ENCODE measurements at regions not wholly inside any gene's neighbourhood (a gene's known extent, or its start where the extent isn't known, plus 50 kb on each side); places are given as distances from the start of the nearest gene placed in this dataset.

DNA sequence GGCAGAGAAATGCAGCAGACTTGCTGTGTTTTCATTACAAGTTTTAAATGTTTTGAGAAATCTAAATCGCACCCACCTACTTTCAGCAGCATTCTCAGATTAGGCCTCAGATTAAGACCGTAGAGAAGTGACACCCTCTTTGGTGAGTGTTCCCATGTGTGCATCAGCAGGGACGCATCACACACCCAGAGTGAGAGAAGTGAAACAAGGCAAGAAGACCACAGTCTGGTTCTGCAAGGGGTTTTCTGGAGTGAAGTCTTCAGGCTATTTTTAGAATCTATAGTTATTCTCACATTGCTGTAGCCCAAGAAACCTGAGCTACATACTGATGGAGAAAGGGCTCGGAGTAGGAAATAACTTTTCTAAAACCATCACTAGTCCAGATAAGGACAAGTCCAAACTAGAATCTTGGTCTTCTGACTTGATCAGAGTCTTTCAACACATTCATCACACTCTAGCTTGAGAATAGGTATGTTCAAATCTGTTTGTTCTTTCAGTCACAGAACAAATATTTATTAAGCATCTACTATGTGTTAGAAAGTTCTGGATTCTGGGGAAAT, 1216.6 kb upstream of the PIK3C3 start:
- H2BK120ac ChIP-seq (ENCODE audit: low read depth, low read length) = no peak overlapping the region
- H3K4ac ChIP-seq (ENCODE audit: low read depth in 1 of 2, low read length in 2 of 2) = no peak overlapping the region
- H3K14ac ChIP-seq (ENCODE audit: low read length in 2 of 2) = no peak overlapping the region
- 93% methylated on average over 4 of the region's 4 CpGs for WGBS
- no peak overlapping the region for H3K23ac ChIP-seq (ENCODE audit: low read length in 2 of 2)
- no peaks in the 10 kb centered on the region for H3K4me1 ChIP-seq (ENCODE audit: control insufficient read depth, insufficient read depth, low read depth, low read length)
- H2AK5ac ChIP-seq (ENCODE audit: low read length, severe bottlenecking) = no peak overlapping the region
- H4K91ac ChIP-seq (ENCODE audit: low read length) = no peak overlapping the region
- H2AFZ ChIP-seq (ENCODE audit: low read depth, low read length) = no peak overlapping the region
- H3K36me3 ChIP-seq (ENCODE audit: control insufficient read depth in 1 of 2, insufficient read depth in 2 of 2, low read depth in 1 of 2, low read length in 2 of 2) = no peaks in the 10 kb centered on the region
- no peaks in the 10 kb centered on the region for H3K79me1 ChIP-seq (replicated peaks; ENCODE audit: low read length, poor library complexity, severe bottlenecking)
- no peak overlapping the region for H2BK12ac ChIP-seq (ENCODE audit: low read length in 2 of 2)
- peak; percentile 1 for DNase-seq
- no peaks in the 10 kb centered on the region for H3K9me3 ChIP-seq (ENCODE audit: control insufficient read depth, low read length)
- H3K18ac ChIP-seq (ENCODE audit: low read depth in 1 of 2, low read length in 2 of 2) = no peak overlapping the region
- no peak overlapping the region for H3K9ac ChIP-seq (ENCODE audit: low read length)
- H3K4me3 ChIP-seq (ENCODE audit: insufficient read depth in 1 of 2, low read depth in 1 of 2, low read length in 2 of 2) = no peak overlapping the region
- H3K4me2 ChIP-seq (ENCODE audit: low read length, poor library complexity, severe bottlenecking) = no peak overlapping the region
- no peak overlapping the region for H2BK15ac ChIP-seq (ENCODE audit: low read depth, poor library complexity, severe bottlenecking)
- no peak overlapping the region for H4K8ac ChIP-seq (ENCODE audit: low read length)
- H3K27ac ChIP-seq (ENCODE audit: low read length, poor library complexity, severe bottlenecking) = no peak overlapping the region
- no peak overlapping the region for H2BK5ac ChIP-seq (ENCODE audit: low read depth, low read length, poor library complexity, severe bottlenecking)
- H3K27me3 ChIP-seq (ENCODE audit: control insufficient read depth in 1 of 2, insufficient read depth in 1 of 2, low read length in 2 of 2) = no peaks in the 10 kb centered on the region

- H3K14ac ChIP-seq (ENCODE audit: low read length in 2 of 2) = no peak overlapping the region
- no peak overlapping the region for H2AFZ ChIP-seq (ENCODE audit: low read depth, low read length)
- no peaks in the 10 kb centered on the region for H3K4me1 ChIP-seq (ENCODE audit: control insufficient read depth, insufficient read depth, low read depth, low read length)
- H3K9ac ChIP-seq (ENCODE audit: low read length) = no peak overlapping the region
- no peaks in the 10 kb centered on the region for H3K79me1 ChIP-seq (replicated peaks; ENCODE audit: low read length, poor library complexity, severe bottlenecking)
- H2AK5ac ChIP-seq (ENCODE audit: low read length, severe bottlenecking) = no peak overlapping the region
- H2BK12ac ChIP-seq (ENCODE audit: low read length in 2 of 2) = no peak overlapping the region
- H2BK5ac ChIP-seq (ENCODE audit: low read depth, low read length, poor library complexity, severe bottlenecking) = no peak overlapping the region
- DNase-seq = no peak
- no peak overlapping the region for H4K91ac ChIP-seq (ENCODE audit: low read length)
- H3K18ac ChIP-seq (ENCODE audit: low read depth in 1 of 2, low read length in 2 of 2) = no peak overlapping the region
- no peak overlapping the region for H3K4me3 ChIP-seq (ENCODE audit: insufficient read depth in 1 of 2, low read depth in 1 of 2, low read length in 2 of 2)
- no peaks in the 10 kb centered on the region for H3K36me3 ChIP-seq (ENCODE audit: control insufficient read depth in 1 of 2, insufficient read depth in 2 of 2, low read depth in 1 of 2, low read length in 2 of 2)
- H2BK15ac ChIP-seq (ENCODE audit: low read depth, poor library complexity, severe bottlenecking) = no peak overlapping the region
- H3K23ac ChIP-seq (ENCODE audit: low read length in 2 of 2) = no peak overlapping the region
- no peak overlapping the region for H3K4ac ChIP-seq (ENCODE audit: low read depth in 1 of 2, low read length in 2 of 2)
- H3K27me3 ChIP-seq (ENCODE audit: control insufficient read depth in 1 of 2, insufficient read depth in 1 of 2, low read length in 2 of 2) = no peaks in the 10 kb centered on the region
- no peak overlapping the region for H3K27ac ChIP-seq (ENCODE audit: low read length, poor library complexity, severe bottlenecking)
- H2BK120ac ChIP-seq (ENCODE audit: low read depth, low read length) = no peak overlapping the region
- no peak overlapping the region for H3K4me2 ChIP-seq (ENCODE audit: low read length, poor library complexity, severe bottlenecking)
- H4K8ac ChIP-seq (ENCODE audit: low read length) = no peak overlapping the region
- H3K9me3 ChIP-seq (ENCODE audit: control insufficient read depth, low read length) = no peaks in the 10 kb centered on the region
These were observed 1246.3 kb upstream of the PIK3C3 start for GRCh38 chr18:40708726-40709125.

- H3K27ac ChIP-seq (ENCODE audit: low read length, poor library complexity, severe bottlenecking) = no peak overlapping the region
- no peaks in the 10 kb centered on the region for H3K36me3 ChIP-seq (ENCODE audit: control insufficient read depth in 1 of 2, insufficient read depth in 2 of 2, low read depth in 1 of 2, low read length in 2 of 2)
- WGBS = no CpG with 5 or more reads among the region's 1 CpG
These were observed 1247.2 kb upstream of the PIK3C3 start for GRCh38 chr18:40707797-40708196.

DNA sequence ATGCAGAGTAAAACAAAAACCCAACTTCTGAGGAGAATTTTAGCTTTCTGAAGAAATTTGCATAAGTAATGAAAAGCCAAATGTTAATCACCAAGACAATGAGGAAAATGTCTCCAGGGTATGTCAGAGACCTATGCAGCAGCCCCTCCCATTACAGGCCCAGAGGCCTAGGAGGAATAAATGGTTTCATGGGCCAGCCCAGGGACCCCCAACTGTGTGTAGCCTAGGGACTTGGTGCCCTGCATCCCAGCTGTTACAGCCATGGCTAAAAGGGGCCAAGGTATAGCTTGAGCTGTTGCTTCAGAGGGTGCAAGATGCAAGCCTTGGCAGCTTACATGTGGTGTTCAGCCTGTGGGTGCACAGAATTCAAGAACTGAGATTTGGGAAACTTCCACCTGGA, 1256.9 kb upstream of the PIK3C3 start:
- H3K9me3 ChIP-seq (ENCODE audit: control insufficient read depth, low read length) = no peaks in the 10 kb centered on the region
- no peak overlapping the region for H3K27ac ChIP-seq (ENCODE audit: low read length, poor library complexity, severe bottlenecking)
- H3K36me3 ChIP-seq (ENCODE audit: control insufficient read depth in 1 of 2, insufficient read depth in 2 of 2, low read depth in 1 of 2, low read length in 2 of 2) = no peaks in the 10 kb centered on the region
- H4K8ac ChIP-seq (ENCODE audit: low read length) = no peak overlapping the region
- no peak overlapping the region for H3K4ac ChIP-seq (ENCODE audit: low read depth in 1 of 2, low read length in 2 of 2)
- H3K18ac ChIP-seq (ENCODE audit: low read depth in 1 of 2, low read length in 2 of 2) = no peak overlapping the region
- H2BK120ac ChIP-seq (ENCODE audit: low read depth, low read length) = no peak overlapping the region
- no peak overlapping the region for H3K9ac ChIP-seq (ENCODE audit: low read length)
- H3K14ac ChIP-seq (ENCODE audit: low read length in 2 of 2) = peak overlapping the region in 1 of 2 experiments; percentile 11
- H2AFZ ChIP-seq (ENCODE audit: low read depth, low read length) = no peak overlapping the region
- no peak overlapping the region for H4K91ac ChIP-seq (ENCODE audit: low read length)
- H3K27me3 ChIP-seq (ENCODE audit: control insufficient read depth in 1 of 2, insufficient read depth in 1 of 2, low read length in 2 of 2) = no peaks in the 10 kb centered on the region
- H3K23ac ChIP-seq (ENCODE audit: low read length in 2 of 2) = no peak overlapping the region
- H3K79me1 ChIP-seq (replicated peaks; ENCODE audit: low read length, poor library complexity, severe bottlenecking) = no peaks in the 10 kb centered on the region
- no peaks in the 10 kb centered on the region for H3K4me1 ChIP-seq (ENCODE audit: control insufficient read depth, insufficient read depth, low read depth, low read length)
- no peak overlapping the region for H2BK15ac ChIP-seq (ENCODE audit: low read depth, poor library complexity, severe bottlenecking)
- no peak overlapping the region for H2BK5ac ChIP-seq (ENCODE audit: low read depth, low read length, poor library complexity, severe bottlenecking)
- H2BK12ac ChIP-seq (ENCODE audit: low read length in 2 of 2) = no peak overlapping the region
- no peak for DNase-seq
- H2AK5ac ChIP-seq (ENCODE audit: low read length, severe bottlenecking) = no peak overlapping the region
- no peak overlapping the region for H3K4me2 ChIP-seq (ENCODE audit: low read length, poor library complexity, severe bottlenecking)
- H3K4me3 ChIP-seq (ENCODE audit: insufficient read depth in 1 of 2, low read depth in 1 of 2, low read length in 2 of 2) = no peak overlapping the region

More at GRCh38 chr18:40707797-40708196, 1247.2 kb upstream of the PIK3C3 start:
- H3K4me1 ChIP-seq (ENCODE audit: control insufficient read depth, insufficient read depth, low read depth, low read length) = no peaks in the 10 kb centered on the region
- H2BK120ac ChIP-seq (ENCODE audit: low read depth, low read length) = no peak overlapping the region
- no peaks in the 10 kb centered on the region for H3K79me1 ChIP-seq (replicated peaks; ENCODE audit: low read length, poor library complexity, severe bottlenecking)
- no peak overlapping the region for H3K9ac ChIP-seq (ENCODE audit: low read length)
- H3K18ac ChIP-seq (ENCODE audit: low read depth in 1 of 2, low read length in 2 of 2) = no peak overlapping the region
- DNase-seq = no peak
- H3K9me3 ChIP-seq (ENCODE audit: control insufficient read depth, low read length) = no peaks in the 10 kb centered on the region
- no peak overlapping the region for H2BK15ac ChIP-seq (ENCODE audit: low read depth, poor library complexity, severe bottlenecking)
- no peak overlapping the region for H3K23ac ChIP-seq (ENCODE audit: low read length in 2 of 2)
- no peak overlapping the region for H3K4me2 ChIP-seq (ENCODE audit: low read length, poor library complexity, severe bottlenecking)
- H2BK12ac ChIP-seq (ENCODE audit: low read length in 2 of 2) = no peak overlapping the region
- no peak overlapping the region for H2AFZ ChIP-seq (ENCODE audit: low read depth, low read length)
- no peak overlapping the region for H3K4me3 ChIP-seq (ENCODE audit: insufficient read depth in 1 of 2, low read depth in 1 of 2, low read length in 2 of 2)
- no peak overlapping the region for H3K4ac ChIP-seq (ENCODE audit: low read depth in 1 of 2, low read length in 2 of 2)
- H4K91ac ChIP-seq (ENCODE audit: low read length) = no peak overlapping the region
- H3K14ac ChIP-seq (ENCODE audit: low read length in 2 of 2) = no peak overlapping the region
- no peak overlapping the region for H4K8ac ChIP-seq (ENCODE audit: low read length)
- H2BK5ac ChIP-seq (ENCODE audit: low read depth, low read length, poor library complexity, severe bottlenecking) = no peak overlapping the region
- no peaks in the 10 kb centered on the region for H3K27me3 ChIP-seq (ENCODE audit: control insufficient read depth in 1 of 2, insufficient read depth in 1 of 2, low read length in 2 of 2)
- H2AK5ac ChIP-seq (ENCODE audit: low read length, severe bottlenecking) = no peak overlapping the region
